Spleen (tissue), 11 donors: ENCODE measurements at regions not wholly inside any gene's neighbourhood (a gene's known extent, or its start where the extent isn't known, plus 50 kb on each side); places are given as distances from the start of the nearest gene placed in this dataset.

Source experiments
- DNase-seq: peaks from one replicate; pipeline ENCODE4 v3.0.0-alpha.2; 2020
- H3K27ac ChIP-seq, 8 donors: fragments of 200-600 bp; sonication (generic) in 7 of 8; 1 replicate in 4 of 8; 2 replicates in 4 of 8; pipeline versions ENCODE4 v1.5.0 to v1.8.0; 2016 to 2021; ENCODE audit warnings: inconsistent platforms in 4 of 8, mild to moderate bottlenecking in 4 of 8, moderate library complexity in 1 of 8
- H3K27me3 ChIP-seq, 7 donors: fragments of 200-600 bp; sonication (generic) in 6 of 7; replicated peaks in 1 of 7; 1 replicate in 4 of 7; 2 replicates in 3 of 7; pipeline versions ENCODE4 v1.5.0 to v1.8.0; 2016 to 2021; ENCODE audit warnings: inconsistent platforms in 3 of 7, mild to moderate bottlenecking in 1 of 7
- H3K36me3 ChIP-seq, 6 donors: fragments of 200-600 bp; sonication (generic) in 5 of 6; 1 replicate in 4 of 6; 2 replicates in 2 of 6; pipeline versions ENCODE4 v1.5.0 to v1.8.0; 2016 to 2021; ENCODE audit warnings: inconsistent platforms in 2 of 6
- H3K4me1 ChIP-seq, 6 donors: fragments of 200-600 bp; sonication (generic) in 5 of 6; 1 replicate in 3 of 6; 2 replicates in 3 of 6; pipeline versions ENCODE4 v1.5.0 to v1.8.0; 2016 to 2021; ENCODE audit warnings: inconsistent platforms in 3 of 6
- H3K4me3 ChIP-seq, 8 donors: fragments of 200-600 bp; sonication (generic) in 7 of 8; 1 replicate in 4 of 8; 2 replicates in 4 of 8; pipeline versions ENCODE4 v1.5.0 to v1.8.0; 2016 to 2021; ENCODE audit warnings: inconsistent platforms in 4 of 8, mild to moderate bottlenecking in 4 of 8, moderate library complexity in 2 of 8
- H3K9me3 ChIP-seq, 8 donors: fragments of 200-600 bp; sonication (generic) in 7 of 8; 1 replicate in 4 of 8; 2 replicates in 4 of 8; pipeline versions ENCODE4 v1.5.0 to v1.8.0; 2016 to 2021; ENCODE audit warnings: inconsistent platforms in 4 of 8
- CTCF ChIP-seq, 11 experiments: fragments of 200-600 bp in 7 of 11; fragments of 450-650 bp in 4 of 11; sonication (generic) in 4 of 11; IDR thresholded peaks in 8 of 11; conservative IDR thresholded peaks in 3 of 11; 1 replicate in 7 of 11; 2 replicates in 4 of 11; pipeline versions ENCODE4 v1.4.0 to v1.8.0; 2016 to 2021; ENCODE audit warnings: antibody characterized with exemption in 11 of 11, inconsistent platforms in 4 of 11, mild to moderate bottlenecking in 1 of 11
- POLR2A ChIP-seq, 3 donors: fragments of 450-650 bp; IDR thresholded peaks; one replicate each; pipeline ENCODE4 v1.5.1; 2017; ENCODE audit warnings: antibody characterized with exemption in 3 of 3, mild to moderate bottlenecking in 1 of 3
- POLR2AphosphoS5 ChIP-seq, 3 donors: sonication (generic); formaldehyde crosslinking; IDR thresholded peaks; one replicate each; pipeline ENCODE4 v1.5.1; 2017; ENCODE audit warnings: antibody characterized with exemption in 3 of 3
- WGBS, 5 donors: extraction: QIAGEN DNeasy Blood & Tissue Kit in 3 of 5; methylation state at CpG; one replicate each; pipeline versions ENCODE4 v1.1.5 to v1.1.7; 2013 to 2018; 5-methylcytosine and 5-hydroxymethylcytosine counted together
- intact Hi-C: fragments of 100-400 bp; cut with DNase I; formaldehyde crosslinking; loops from one replicate; pipeline ENCODE4 v1.15.0; 2023; ENCODE audit warnings: low total_unique reads
- donor health status: healthy with polysubstance abuse.
- donor health status: DM: no; HTN: no; CAD: no; lungs with moderate emphysema.
- donor health status: DM: no; HTN: no; CAD: no.
- donor health status: Bipolar disorder and iron deficiency.
- donor health status: healthy.
- donor health status: DM: no; HTN: no; CAD: no.
- donor health status: DM: yes; HTN: yes; CAD: no.

- Histone ChIP-seq H3K9me3 (no peaks in the 10 kb centered on the region), H3K4me1 (no peaks in the 10 kb centered on the region), H3K4me3 (no peak overlapping the region), H3K27me3 (no peaks in the 10 kb centered on the region), H3K27ac (no peak overlapping the region), H3K36me3 (no peaks in the 10 kb centered on the region)
- intact Hi-C loops = no loop called here
- TF ChIP-seq POLR2A (IDR thresholded peaks at IDR 0.05) (no peak), POLR2AphosphoS5 (IDR thresholded peaks at IDR 0.05) (no peak), CTCF (IDR thresholded peaks at IDR 0.05 in 8 of 11, conservative IDR thresholded peaks at IDR 0.05 in 3 of 11) (no peak)
- DNase-seq = no peak
- WGBS, 5 donors = 0 to 36% (median 28%) methylated on average over 1 of the region's 1 CpG
Observed at GRCh38 chr4:58981828-58982227, 1871.6 kb upstream of the IGFBP7 start.

- Histone ChIP-seq H3K27ac (no peak overlapping the region), H3K9me3 (peaks cover 0 to 11% (median under 1%) of the 10 kb centered on the region in 8 donors), H3K4me3 (no peak overlapping the region), H3K4me1 (no peaks in the 10 kb centered on the region), H3K36me3 (no peaks in the 10 kb centered on the region), H3K27me3 (no peaks in the 10 kb centered on the region)
- intact Hi-C loops = no loop called here
- WGBS, 5 donors = 77 to 90% (median 78%) methylated on average over 3 of the region's 3 CpGs
- no peak for DNase-seq
- TF ChIP-seq POLR2AphosphoS5 (IDR thresholded peaks at IDR 0.05) (no peak), CTCF (IDR thresholded peaks at IDR 0.05 in 8 of 11, conservative IDR thresholded peaks at IDR 0.05 in 3 of 11) (no peak), POLR2A (IDR thresholded peaks at IDR 0.05) (no peak)
Observed at GRCh38 chr4:58983887-58984286, 1873.7 kb upstream of the IGFBP7 start.

- H3K27ac ChIP-seq = no peak overlapping the region
- H3K4me3 ChIP-seq = no peak overlapping the region
- intact Hi-C loops = no loop called here
Observed at GRCh38 chr4:59002148-59002547, 1892.0 kb upstream of the IGFBP7 start.

GRCh38 chr4:59024257-59024656 is 1914.1 kb upstream of the IGFBP7 start:
- no peak for DNase-seq
- no peaks in the 10 kb centered on the region for H3K27me3 ChIP-seq
- no peak overlapping the region for H3K4me3 ChIP-seq
- H3K9me3 ChIP-seq = peaks cover 0 to 25% (median 5%) of the 10 kb centered on the region in 8 donors
- no peaks in the 10 kb centered on the region for H3K36me3 ChIP-seq
- TF ChIP-seq POLR2A (IDR thresholded peaks at IDR 0.05) (no peak), CTCF (IDR thresholded peaks at IDR 0.05 in 8 of 11, conservative IDR thresholded peaks at IDR 0.05 in 3 of 11) (no peak), POLR2AphosphoS5 (IDR thresholded peaks at IDR 0.05) (no peak)
- no peaks in the 10 kb centered on the region for H3K4me1 ChIP-seq
- intact Hi-C loops = no loop called here
- no peak overlapping the region for H3K27ac ChIP-seq

More at GRCh38 chr4:59002148-59002547, 1892.0 kb upstream of the IGFBP7 start:
- peaks cover 0 to 14% (median 3%) of the 10 kb centered on the region in 8 donors for H3K9me3 ChIP-seq
- DNase-seq = no peak
- H3K4me1 ChIP-seq = no peaks in the 10 kb centered on the region
- WGBS, 5 donors = 29 to 72% (median 56%) methylated on average over 1 of the region's 1 CpG
- TF ChIP-seq CTCF (IDR thresholded peaks at IDR 0.05 in 8 of 11, conservative IDR thresholded peaks at IDR 0.05 in 3 of 11) = no peak
- TF ChIP-seq POLR2AphosphoS5 (IDR thresholded peaks at IDR 0.05) = no peak
- no peak for TF ChIP-seq POLR2A (IDR thresholded peaks at IDR 0.05)
- H3K27me3 ChIP-seq = no peaks in the 10 kb centered on the region
- no peaks in the 10 kb centered on the region for H3K36me3 ChIP-seq
